NCI-H2227 (cell line): ENCODE measurements at regions not wholly inside any gene's neighbourhood (a gene's known extent, or its start where the extent isn't known, plus 50 kb on each side); places are given as distances from the start of the nearest gene placed in this dataset.

ENCODE experiments used
- DNase-seq: peaks from one replicate; lab custom pipeline; 2025; ENCODE audit not compliant: unreplicated experiment; lab: John Stamatoyannopoulos, UW

DNA sequence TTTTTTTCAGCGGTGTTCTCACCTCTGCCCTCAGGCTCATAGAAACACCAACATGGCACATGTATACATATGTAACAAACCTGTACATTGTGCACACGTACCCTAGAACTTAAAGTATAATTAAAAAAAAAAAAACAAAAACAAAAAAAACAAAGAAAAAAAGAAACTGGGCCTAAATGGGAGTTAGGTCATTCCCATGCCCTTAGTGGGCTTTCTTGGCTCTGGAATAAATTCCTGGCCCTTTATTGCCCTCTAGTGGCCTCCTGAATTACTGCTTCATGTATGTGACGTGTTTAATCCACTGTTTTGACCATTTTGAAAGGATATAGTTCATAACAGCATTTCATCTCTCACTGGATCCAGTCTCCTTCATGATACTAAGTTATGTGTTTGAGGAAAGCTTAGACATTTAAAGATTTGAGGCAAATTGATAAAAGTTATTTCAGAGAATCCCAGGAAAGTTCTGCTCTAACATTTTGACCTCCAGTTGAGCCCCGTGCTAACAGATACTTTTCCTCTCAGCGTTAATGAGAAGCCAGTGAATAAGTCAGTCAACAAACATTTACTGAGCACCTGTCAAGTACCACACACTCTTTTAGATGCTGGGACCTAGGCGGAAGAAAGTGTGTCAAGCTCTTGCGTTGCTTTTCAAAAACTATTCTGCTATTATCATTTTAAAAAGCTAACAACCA, 54.7 kb upstream of the SYPL1 start:
- DNase-seq, result peak; percentile 83

DNA sequence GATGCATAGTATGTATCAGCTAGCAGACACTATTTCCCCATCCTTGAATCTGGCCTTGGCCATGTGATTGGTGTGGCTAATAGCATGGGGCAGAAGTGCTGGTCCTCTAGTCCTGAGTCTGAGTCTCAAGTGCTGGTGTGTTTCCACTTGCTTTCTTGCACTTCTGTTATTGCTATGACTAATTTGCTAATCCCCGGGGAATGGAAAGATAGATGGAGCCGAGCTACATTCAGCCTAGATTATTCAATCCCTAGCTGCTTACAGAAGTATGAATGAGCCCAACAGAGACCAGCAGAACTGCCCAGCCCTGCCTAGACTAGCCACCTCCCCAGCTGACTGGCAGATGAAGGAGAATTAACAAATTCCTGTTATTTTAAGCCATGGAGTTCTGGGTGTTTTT, 53.2 kb upstream of the SYPL1 start:
- no peak for DNase-seq

GRCh38 chr7:106163257-106163656, 51.1 kb upstream of the SYPL1 start:
- no peak for DNase-seq
